ENCODE measurements at regions not wholly inside any gene's neighbourhood (a gene's known extent, or its start where the extent isn't known, plus 50 kb on each side); places are given as distances from the start of the nearest gene placed in this dataset.
"Not testable (repeated sequence)": the region's sequence is repeated elsewhere in the genome, so short reads cannot be mapped to it uniquely, and the experiment has no call there.

DNA sequence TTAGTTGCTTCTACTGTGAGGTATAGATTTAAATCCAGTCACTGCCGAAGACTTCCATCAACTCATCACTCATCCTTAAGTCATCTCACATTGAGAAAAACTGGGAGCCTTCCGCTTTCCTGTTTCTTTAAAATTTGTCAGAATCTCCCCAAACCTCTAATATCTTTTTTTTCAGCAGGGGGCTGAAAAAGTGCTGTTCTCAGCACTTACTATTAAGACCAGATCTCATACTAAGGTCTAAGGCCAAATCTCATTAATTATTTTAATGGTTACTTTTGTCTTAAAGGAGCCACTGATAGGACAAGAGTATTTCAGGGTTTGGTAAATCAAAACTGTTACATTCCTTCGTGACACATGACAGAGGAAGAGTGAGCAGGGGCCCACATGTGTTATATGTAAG, 134.6 kb upstream of the PRSS3 start:
- no peak overlapping the region for H3K27ac Mint-ChIP-seq
- no peaks in the 10 kb centered on the region for H3K4me1 Mint-ChIP-seq (ENCODE audit: low read depth)
- no peaks in the 10 kb centered on the region for H3K36me3 Mint-ChIP-seq (ENCODE audit: insufficient read depth)
- TF ChIP-seq, protein P1, sequence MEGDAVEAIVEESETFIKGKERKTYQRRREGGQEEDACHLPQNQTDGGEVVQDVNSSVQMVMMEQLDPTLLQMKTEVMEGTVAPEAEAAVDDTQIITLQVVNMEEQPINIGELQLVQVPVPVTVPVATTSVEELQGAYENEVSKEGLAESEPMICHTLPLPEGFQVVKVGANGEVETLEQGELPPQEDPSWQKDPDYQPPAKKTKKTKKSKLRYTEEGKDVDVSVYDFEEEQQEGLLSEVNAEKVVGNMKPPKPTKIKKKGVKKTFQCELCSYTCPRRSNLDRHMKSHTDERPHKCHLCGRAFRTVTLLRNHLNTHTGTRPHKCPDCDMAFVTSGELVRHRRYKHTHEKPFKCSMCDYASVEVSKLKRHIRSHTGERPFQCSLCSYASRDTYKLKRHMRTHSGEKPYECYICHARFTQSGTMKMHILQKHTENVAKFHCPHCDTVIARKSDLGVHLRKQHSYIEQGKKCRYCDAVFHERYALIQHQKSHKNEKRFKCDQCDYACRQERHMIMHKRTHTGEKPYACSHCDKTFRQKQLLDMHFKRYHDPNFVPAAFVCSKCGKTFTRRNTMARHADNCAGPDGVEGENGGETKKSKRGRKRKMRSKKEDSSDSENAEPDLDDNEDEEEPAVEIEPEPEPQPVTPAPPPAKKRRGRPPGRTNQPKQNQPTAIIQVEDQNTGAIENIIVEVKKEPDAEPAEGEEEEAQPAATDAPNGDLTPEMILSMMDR (IDR thresholded peaks at IDR 0.05; ENCODE audit: unreplicated experiment), result no peak
- H3K4me3 Mint-ChIP-seq (ENCODE audit: low read depth), result no peak overlapping the region
- peaks cover 18% of the 10 kb centered on the region for H3K27me3 Mint-ChIP-seq
- DNase-seq (ENCODE audit: low spot score, unreplicated experiment), result no peak
- no peaks in the 10 kb centered on the region for H3K9me3 Mint-ChIP-seq (ENCODE audit: low read depth)

DNA sequence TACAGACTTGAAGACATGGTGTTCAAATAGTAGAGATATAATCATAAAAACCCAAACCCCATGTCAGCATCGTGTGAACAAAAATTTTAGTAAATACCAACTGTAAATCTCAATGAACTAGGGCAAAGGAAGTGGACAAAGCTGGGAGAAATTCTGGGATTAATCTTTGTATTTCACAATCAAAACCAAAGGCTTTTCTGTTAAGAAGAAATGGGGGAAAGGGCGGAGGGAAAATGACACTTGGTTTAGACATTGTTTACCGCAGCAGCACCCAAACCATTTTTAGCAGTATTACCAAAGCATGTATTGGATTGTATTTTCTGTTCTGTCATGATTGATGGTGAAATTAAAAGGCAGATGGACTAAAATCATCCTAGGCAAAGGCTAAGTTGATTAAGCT, 134.2 kb upstream of the PRSS3 start:
- H3K36me3 Mint-ChIP-seq (ENCODE audit: insufficient read depth), result no peaks in the 10 kb centered on the region
- H3K4me3 Mint-ChIP-seq (ENCODE audit: low read depth), result no peak overlapping the region
- peaks cover 18% of the 10 kb centered on the region for H3K27me3 Mint-ChIP-seq
- TF ChIP-seq, protein P1 (IDR thresholded peaks at IDR 0.05; ENCODE audit: unreplicated experiment), result no peak
- no peak for DNase-seq (ENCODE audit: low spot score, unreplicated experiment)
- H3K9me3 Mint-ChIP-seq (ENCODE audit: low read depth), result no peaks in the 10 kb centered on the region
- H3K27ac Mint-ChIP-seq, result no peak overlapping the region
- H3K4me1 Mint-ChIP-seq (ENCODE audit: low read depth), result no peaks in the 10 kb centered on the region

DNA sequence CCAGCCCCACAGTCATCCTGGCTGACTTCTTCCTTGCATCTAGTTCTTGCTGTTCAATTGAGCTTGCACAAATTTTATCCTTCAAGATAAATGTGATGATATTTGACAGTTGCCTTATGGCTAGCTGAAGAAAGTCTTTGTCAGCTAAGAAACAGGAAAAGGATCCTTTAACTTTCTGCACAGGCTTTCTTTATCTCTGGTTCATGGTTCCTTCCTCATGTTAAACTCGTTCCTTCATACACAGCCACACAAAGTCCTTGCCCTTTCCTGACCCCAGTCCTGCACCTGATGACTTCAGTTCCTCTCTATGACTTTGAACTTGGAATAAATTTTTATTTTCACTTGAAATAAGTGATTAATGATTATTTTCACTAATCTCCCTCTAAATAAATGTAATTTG, 132.5 kb upstream of the PRSS3 start:
- Mint-ChIP-seq H3K27me3 (peaks cover 18% of the 10 kb centered on the region), H3K4me3 (ENCODE audit: low read depth) (no peak overlapping the region), H3K27ac (no peak overlapping the region), H3K9me3 (ENCODE audit: low read depth) (no peaks in the 10 kb centered on the region), H3K4me1 (ENCODE audit: low read depth) (no peaks in the 10 kb centered on the region), H3K36me3 (ENCODE audit: insufficient read depth) (no peaks in the 10 kb centered on the region)
- TF ChIP-seq, protein P1 (IDR thresholded peaks at IDR 0.05; ENCODE audit: unreplicated experiment), result no peak
- no peak for DNase-seq (ENCODE audit: low spot score, unreplicated experiment)

DNA sequence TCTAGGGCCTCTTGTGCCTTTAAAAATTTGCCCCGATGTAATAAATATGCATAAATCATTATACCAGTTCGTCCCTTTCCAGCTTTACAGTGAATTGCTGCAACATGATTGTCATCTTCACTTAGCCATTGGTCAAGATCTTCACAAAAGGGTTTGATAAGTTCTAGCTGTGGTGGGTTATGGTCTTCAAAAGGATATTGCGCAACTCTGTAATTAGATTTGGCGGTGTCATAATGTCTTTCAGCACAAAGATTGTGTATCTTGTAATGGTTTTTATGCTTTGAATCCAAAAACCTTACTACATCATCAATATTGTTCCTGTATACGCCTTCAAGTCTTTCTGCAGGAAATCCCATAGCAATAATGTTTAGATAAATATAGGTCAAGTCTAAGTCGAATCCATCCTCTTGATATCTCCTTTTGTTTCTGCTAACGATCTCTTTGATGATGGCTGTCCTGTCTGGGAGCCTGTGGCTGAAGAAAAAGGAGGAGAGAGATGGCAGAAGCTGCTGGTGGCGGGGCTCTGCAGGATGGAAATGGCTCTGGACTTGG, 119.1 kb upstream of the PRSS3 start:
- not testable (repeated sequence) for H3K27ac Mint-ChIP-seq; H3K4me1 Mint-ChIP-seq (ENCODE audit: low read depth); H3K9me3 Mint-ChIP-seq (ENCODE audit: low read depth); H3K36me3 Mint-ChIP-seq (ENCODE audit: insufficient read depth); DNase-seq (ENCODE audit: low spot score, unreplicated experiment)
- Mint-ChIP-seq H3K27me3 (peaks cover 33% of the 10 kb centered on the region), H3K4me3 (ENCODE audit: low read depth) (peak overlapping the region; percentile 88)

DNA sequence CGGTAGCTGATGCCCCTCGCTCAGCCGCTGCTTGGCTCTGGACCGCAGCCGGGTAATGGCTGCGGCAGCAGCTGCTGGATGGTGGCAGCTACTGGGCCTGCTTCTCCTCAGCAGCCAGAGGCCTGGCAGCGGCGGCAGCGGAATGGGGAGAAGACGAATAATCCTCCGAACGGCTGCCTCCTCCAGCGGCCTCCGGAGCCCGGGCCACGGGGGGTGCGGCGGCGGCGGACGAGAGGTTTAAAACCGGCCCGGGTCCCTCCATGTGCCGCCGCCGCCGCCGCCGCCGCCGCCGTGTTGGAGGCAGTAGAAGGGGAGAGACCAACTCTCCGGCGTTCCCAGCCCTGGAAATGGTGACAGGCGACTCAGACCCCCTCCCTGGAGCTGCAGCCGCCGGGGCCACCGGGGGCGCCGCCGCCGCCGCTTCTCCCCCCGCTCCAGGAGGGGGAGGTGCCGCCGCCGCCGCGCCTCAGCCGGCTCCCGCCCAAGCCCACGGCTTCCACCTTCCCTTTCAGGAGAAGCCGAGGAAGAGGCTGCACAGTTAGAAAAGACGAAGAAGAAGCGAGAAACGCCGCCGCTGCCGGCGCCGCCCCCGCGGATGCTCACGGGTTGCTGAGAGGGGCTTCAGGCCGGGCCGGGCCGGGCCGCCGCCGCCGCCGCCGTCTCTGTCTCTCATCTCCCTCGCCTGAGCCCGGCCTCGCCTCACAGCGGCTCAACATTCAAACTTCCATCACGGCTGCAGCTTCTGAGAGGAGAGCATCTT, 118.4 kb upstream of the PRSS3 start:
- H3K27ac Mint-ChIP-seq, result peak overlapping the region; percentile 91

More for the DNA sequence above, 118.4 kb upstream of the PRSS3 start:
- H3K4me3 Mint-ChIP-seq (ENCODE audit: low read depth), result peak overlapping the region; percentile 88
- TF ChIP-seq, protein P1 (IDR thresholded peaks at IDR 0.05; ENCODE audit: unreplicated experiment), result no peak
- peaks cover 4% of the 10 kb centered on the region for H3K9me3 Mint-ChIP-seq (ENCODE audit: low read depth)
- H3K36me3 Mint-ChIP-seq (ENCODE audit: insufficient read depth), result no peaks in the 10 kb centered on the region
- DNase-seq (ENCODE audit: low spot score, unreplicated experiment), result peak; percentile 33
- H3K27me3 Mint-ChIP-seq, result peaks cover 33% of the 10 kb centered on the region
- no peaks in the 10 kb centered on the region for H3K4me1 Mint-ChIP-seq (ENCODE audit: low read depth)

Data from progenitor cell of endocrine pancreas (in vitro differentiated cells).